A549 (cell line): ENCODE measurements at regions not wholly inside any gene's neighbourhood (a gene's known extent, or its start where the extent isn't known, plus 50 kb on each side); places are given as distances from the start of the nearest gene placed in this dataset.
"Not testable (repeated sequence)": the region's sequence is repeated elsewhere in the genome, so short reads cannot be mapped to it uniquely, and the experiment has no call there.

ENCODE experiments used
- ATAC-seq, 2 experiments: fragments of 200-7000 bp in 1 of 2; fragments of >200 bp in 1 of 2; cut with Nextera tagmentation in 1 of 2; cut with Tn5 transposase in 1 of 2; 3 replicates each; pipeline versions ENCODE4 v1.8.0 to v1.9.1; 2018 to 2020; ENCODE audit warnings: mild to moderate bottlenecking in 1 of 2, moderate library complexity in 1 of 2
- CTCF ChIA-PET: fragments of 300-600 bp; sonication (Branson Sonifier 250); formaldehyde crosslinking; extraction: SDS; loops from one replicate; lab custom pipeline; 2021; ENCODE audit warnings: antibody characterized with exemption, inconsistent platforms; lab: Yijun Ruan, JAX
- POLR2A ChIA-PET: fragments of 350-600 bp; formaldehyde crosslinking; extraction: SDS; loops from one replicate; lab custom pipeline; 2021; ENCODE audit warnings: antibody characterized with exemption, inconsistent platforms; lab: Yijun Ruan, JAX
- DNase-seq, 2 experiments: peaks; one replicate each; pipeline versions ENCODE4 v3.0.0 to v3.0.0-alpha.2; 2011 to 2016; ENCODE audit warnings: low read depth in 1 of 2, low spot score in 1 of 2
- FAIRE-seq: peaks from 2 replicates; lab custom pipeline; 2011; peaks lifted over from hg19 to GRCh38; lab: Jason Lieb, UNC
- H3K27ac ChIP-seq, 2 experiments: fragments of >200 bp; sonication (Bioruptor Twin); formaldehyde crosslinking; 3 replicates each; pipeline ENCODE4 v1.5.1; 2016 to 2017
- H3K4me1 ChIP-seq: fragments of >200 bp; sonication (Bioruptor Twin); formaldehyde crosslinking; 3 replicates; pipeline ENCODE4 v1.6.1; 2016
- H3K4me2 ChIP-seq: fragments of >200 bp; sonication (Bioruptor Twin); formaldehyde crosslinking; 3 replicates; pipeline ENCODE4 v1.6.1; 2016
- H3K4me3 ChIP-seq: fragments of >200 bp; sonication (Bioruptor Twin); formaldehyde crosslinking; 3 replicates; pipeline ENCODE4 v1.5.1; 2016
- H3K9me3 ChIP-seq: fragments of >200 bp; sonication (Bioruptor Twin); formaldehyde crosslinking; 3 replicates; pipeline ENCODE4 v1.6.1; 2016
- BHLHE40 ChIP-seq: IDR thresholded peaks from 2 replicates; pipeline ENCODE4 v1.6.1; 2012; ENCODE audit warnings: low read depth, low read length, inconsistent platforms
- CEBPB ChIP-seq, 2 experiments: fragments of >200 bp in 1 of 2; sonication (Bioruptor Twin) in 1 of 2; formaldehyde crosslinking in 1 of 2; IDR thresholded peaks; 2 replicates each; pipeline ENCODE4 v1.6.1; 2012 to 2016
- CHD4 ChIP-seq: fragments of 200-600 bp; sonication (generic); IDR thresholded peaks from 2 replicates; pipeline ENCODE4 v1.6.1; 2016; ENCODE audit warnings: antibody characterized with exemption, mild to moderate bottlenecking, borderline replicate concordance
- ELK1 ChIP-seq: fragments of 150-350 bp; IDR thresholded peaks from 2 replicates; pipeline ENCODE4 v1.6.1; 2014; ENCODE audit warnings: low read depth, mild to moderate bottlenecking, low read length
- ESRRA ChIP-seq: fragments of 150-350 bp; IDR thresholded peaks from 2 replicates; pipeline ENCODE4 v1.6.1; 2014; ENCODE audit warnings: mild to moderate bottlenecking, low read length, borderline replicate concordance
- FOSB ChIP-seq: fragments of 250-450 bp; sonication (Bioruptor Pico); IDR thresholded peaks from 2 replicates; pipeline ENCODE4 v1.5.0; 2020; ENCODE audit warnings: mild to moderate bottlenecking, moderate library complexity
- HES2 ChIP-seq: fragments of >200 bp; sonication (Bioruptor Twin); formaldehyde crosslinking; IDR thresholded peaks from 2 replicates; pipeline ENCODE4 v1.6.1; 2016
- HMGXB4 ChIP-seq: fragments of 250-450 bp; sonication (Bioruptor Pico); IDR thresholded peaks from 2 replicates; pipeline ENCODE4 v1.5.0; 2021; ENCODE audit warnings: mild to moderate bottlenecking, moderate library complexity, borderline replicate concordance
- HOXB5 ChIP-seq: fragments of 250-450 bp; sonication (Bioruptor Pico); IDR thresholded peaks from 2 replicates; pipeline ENCODE4 v1.5.0; 2020; ENCODE audit warnings: mild to moderate bottlenecking, moderate library complexity
- JUN ChIP-seq, 2 experiments: fragments of >200 bp; sonication (Bioruptor Twin); formaldehyde crosslinking; IDR thresholded peaks; 2 replicates in 1 of 2; 3 replicates in 1 of 2; pipeline ENCODE4 v1.6.1; 2016 to 2017
- KDM1A ChIP-seq: fragments of 200-600 bp; sonication (generic); IDR thresholded peaks from 2 replicates; pipeline ENCODE4 v1.6.1; 2016; ENCODE audit warnings: low read depth, mild to moderate bottlenecking
- MAX ChIP-seq: IDR thresholded peaks from 2 replicates; pipeline ENCODE4 v1.6.1; 2012
- MYC ChIP-seq: IDR thresholded peaks from 2 replicates; pipeline ENCODE4 v1.6.1; 2012; ENCODE audit warnings: mild to moderate bottlenecking, inconsistent platforms, low read length, improper control_type of control experiment, borderline replicate concordance
- NPAS2 ChIP-seq: fragments of 250-450 bp; sonication (Bioruptor Pico); IDR thresholded peaks from 2 replicates; pipeline ENCODE4 v1.8.0; 2022; ENCODE audit warnings: mild to moderate bottlenecking, moderate library complexity, borderline replicate concordance
- RCOR1 ChIP-seq: fragments of 150-350 bp; IDR thresholded peaks from 2 replicates; pipeline ENCODE4 v1.6.1; 2014; ENCODE audit warnings: antibody characterized with exemption, low read length, low read depth
- REST ChIP-seq: fragments of 200-600 bp; sonication (generic); IDR thresholded peaks from 2 replicates; pipeline ENCODE4 v1.6.1; 2016; ENCODE audit warnings: antibody characterized with exemption, mild to moderate bottlenecking, moderate library complexity
- RNF2 ChIP-seq: fragments of 200-600 bp; sonication (generic); IDR thresholded peaks from 2 replicates; pipeline ENCODE4 v1.6.1; 2016; ENCODE audit warnings: low read depth, mild to moderate bottlenecking, antibody characterized with exemption, moderate library complexity, borderline replicate concordance
- TFCP2L1 ChIP-seq: fragments of 250-450 bp; sonication (Bioruptor Pico); IDR thresholded peaks from 2 replicates; pipeline ENCODE4 v1.5.0; 2021; ENCODE audit warnings: mild to moderate bottlenecking
- TP53 ChIP-seq: fragments of 250-450 bp; sonication (Bioruptor Pico); IDR thresholded peaks from 2 replicates; pipeline ENCODE4 v1.5.0; 2021; ENCODE audit warnings: mild to moderate bottlenecking, moderate library complexity
- ZNF302 ChIP-seq: fragments of 250-450 bp; sonication (Bioruptor Pico); IDR thresholded peaks from 2 replicates; pipeline ENCODE4 v1.9.0; 2021; ENCODE audit warnings: inconsistent platforms, mild to moderate bottlenecking, moderate library complexity
- WGBS: methylation state at CpG from one replicate; pipeline ENCODE4 v1.1.6; 2017; ENCODE audit errors: missing lambda C conversion rate; 5-methylcytosine and 5-hydroxymethylcytosine counted together

GRCh38 chr5:124021066-124021641 is 509.2 kb downstream of the CSNK1G3 start:
- no peak for DNase-seq
- no peak overlapping the region for H3K4me2 ChIP-seq
- H3K4me1 ChIP-seq = no peaks in the 10 kb centered on the region
- ATAC-seq = no peak
- no peak for TF ChIP-seq MAX
- no peak for TF ChIP-seq TFCP2L1 (CRISPR knock-in tag)
- TF ChIP-seq REST = no peak
- no peak for TF ChIP-seq MYC
- no peak for TF ChIP-seq BHLHE40
- no peak for TF ChIP-seq KDM1A
- no peak for TF ChIP-seq CEBPB (IDR thresholded peaks at IDR 0.05)
- no peak for TF ChIP-seq ZNF302 (CRISPR knock-in tag)
- TF ChIP-seq HES2 = no peak
- TF ChIP-seq ESRRA = no peak
- TF ChIP-seq RCOR1 = no peak
- no peak for TF ChIP-seq CHD4
- no peak for TF ChIP-seq JUN (IDR thresholded peaks at IDR 0.05)
- no peak for TF ChIP-seq RNF2
- no peak for TF ChIP-seq HMGXB4
- no peak for TF ChIP-seq HOXB5 (CRISPR knock-in tag)
- TF ChIP-seq FOSB (CRISPR knock-in tag) = no peak
- TF ChIP-seq ELK1 = no peak
- TF ChIP-seq TP53 (CRISPR knock-in tag) = no peak
- no peak for TF ChIP-seq NPAS2 (CRISPR knock-in tag)
- H3K9me3 ChIP-seq = no peaks in the 10 kb centered on the region; the same call in 1 of the 3 replicates
- H3K27ac ChIP-seq = no peak overlapping the region
- 9% methylated on average over 1 of the region's 1 CpG for WGBS
- POLR2A ChIA-PET = no interaction called here
- H3K4me3 ChIP-seq = no peak overlapping the region
- FAIRE-seq = no peak
- CTCF ChIA-PET = interaction anchor here (1.0 kb wide), 1 partner anchor 9 kb away, joined by 3 read pairs; no protein-coding TSS in a partner anchor

GRCh38 chr5:124017321-124017720 is 505.3 kb downstream of the CSNK1G3 start:
- DNase-seq, FAIRE-seq, H3K4me3 ChIP-seq, H3K4me2 ChIP-seq, POLR2A ChIA-PET, H3K27ac ChIP-seq, H3K4me1 ChIP-seq, ATAC-seq, H3K9me3 ChIP-seq, CTCF ChIA-PET: not testable (repeated sequence)
- WGBS = 17% methylated on average over 2 of the region's 5 CpGs
